Chondrocyte (in vitro differentiated cells): ENCODE measurements at regions not wholly inside any gene's neighbourhood (a gene's known extent, or its start where the extent isn't known, plus 50 kb on each side); places are given as distances from the start of the nearest gene placed in this dataset.

Source experiments
- DNase-seq: peaks from one replicate; pipeline ENCODE4 v3.0.0; 2021; ENCODE audit warnings: mixed read lengths, low spot score
- H3K27ac Mint-ChIP-seq: one replicate; pipeline ENCODE4 v1.8.0; 2021; ENCODE audit warnings: mild to moderate bottlenecking, moderate library complexity, mixed read lengths; ENCODE audit not compliant: unreplicated experiment
- H3K27me3 Mint-ChIP-seq: 2 replicates; pipeline ENCODE4 v1.8.0; 2021; ENCODE audit warnings: low read depth, mixed read lengths
- H3K36me3 Mint-ChIP-seq: 2 replicates; pipeline ENCODE4 v1.8.0; 2021; ENCODE audit warnings: low read depth, mixed read lengths
- H3K4me1 Mint-ChIP-seq: 2 replicates; pipeline ENCODE4 v1.8.0; 2021; ENCODE audit warnings: low read depth, mild to moderate bottlenecking, mixed read lengths
- H3K4me3 Mint-ChIP-seq: one replicate; pipeline ENCODE4 v1.8.0; 2021; ENCODE audit warnings: mild to moderate bottlenecking, moderate library complexity, mixed read lengths; ENCODE audit not compliant: unreplicated experiment
- H3K9me3 Mint-ChIP-seq: 2 replicates; pipeline ENCODE4 v1.8.0; 2021; ENCODE audit warnings: low read depth, mixed read lengths
- TF ChIP-seq, protein P1 (sequence below): fragments of 200-600 bp; sonication (generic); IDR thresholded peaks from 2 replicates; pipeline ENCODE4 v1.5.0; 2021; ENCODE audit warnings: antibody characterized with exemption, mild to moderate bottlenecking, moderate library complexity

- H3K27ac Mint-ChIP-seq, result no peak overlapping the region
- peak; percentile 66 for DNase-seq
- no peaks in the 10 kb centered on the region for H3K4me1 Mint-ChIP-seq
- no peaks in the 10 kb centered on the region for H3K27me3 Mint-ChIP-seq
- no peaks in the 10 kb centered on the region for H3K9me3 Mint-ChIP-seq
- TF ChIP-seq, protein P1, sequence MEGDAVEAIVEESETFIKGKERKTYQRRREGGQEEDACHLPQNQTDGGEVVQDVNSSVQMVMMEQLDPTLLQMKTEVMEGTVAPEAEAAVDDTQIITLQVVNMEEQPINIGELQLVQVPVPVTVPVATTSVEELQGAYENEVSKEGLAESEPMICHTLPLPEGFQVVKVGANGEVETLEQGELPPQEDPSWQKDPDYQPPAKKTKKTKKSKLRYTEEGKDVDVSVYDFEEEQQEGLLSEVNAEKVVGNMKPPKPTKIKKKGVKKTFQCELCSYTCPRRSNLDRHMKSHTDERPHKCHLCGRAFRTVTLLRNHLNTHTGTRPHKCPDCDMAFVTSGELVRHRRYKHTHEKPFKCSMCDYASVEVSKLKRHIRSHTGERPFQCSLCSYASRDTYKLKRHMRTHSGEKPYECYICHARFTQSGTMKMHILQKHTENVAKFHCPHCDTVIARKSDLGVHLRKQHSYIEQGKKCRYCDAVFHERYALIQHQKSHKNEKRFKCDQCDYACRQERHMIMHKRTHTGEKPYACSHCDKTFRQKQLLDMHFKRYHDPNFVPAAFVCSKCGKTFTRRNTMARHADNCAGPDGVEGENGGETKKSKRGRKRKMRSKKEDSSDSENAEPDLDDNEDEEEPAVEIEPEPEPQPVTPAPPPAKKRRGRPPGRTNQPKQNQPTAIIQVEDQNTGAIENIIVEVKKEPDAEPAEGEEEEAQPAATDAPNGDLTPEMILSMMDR, result no peak
- no peaks in the 10 kb centered on the region for H3K36me3 Mint-ChIP-seq
- H3K4me3 Mint-ChIP-seq, result no peak overlapping the region
These were observed 546.0 kb downstream of the ZNF804A start for GRCh38 chr2:185144159-185144919.

- no peak for DNase-seq
- Mint-ChIP-seq H3K36me3 (no peaks in the 10 kb centered on the region), H3K27ac (no peak overlapping the region), H3K4me3 (no peak overlapping the region), H3K4me1 (no peaks in the 10 kb centered on the region), H3K9me3 (no peaks in the 10 kb centered on the region), H3K27me3 (no peaks in the 10 kb centered on the region)
- TF ChIP-seq, protein P1, result no peak
These were observed 547.2 kb downstream of the ZNF804A start for GRCh38 chr2:185145316-185146121.

- TF ChIP-seq, protein P1, result no peak
- no peak overlapping the region for H3K4me3 Mint-ChIP-seq
- no peak for DNase-seq
- no peaks in the 10 kb centered on the region for H3K9me3 Mint-ChIP-seq
- H3K27me3 Mint-ChIP-seq, result peaks cover 2% of the 10 kb centered on the region
- no peak overlapping the region for H3K27ac Mint-ChIP-seq
- H3K36me3 Mint-ChIP-seq, result no peaks in the 10 kb centered on the region
- H3K4me1 Mint-ChIP-seq, result no peaks in the 10 kb centered on the region
These were observed 549.0 kb downstream of the ZNF804A start for GRCh38 chr2:185147361-185147760.

DNA sequence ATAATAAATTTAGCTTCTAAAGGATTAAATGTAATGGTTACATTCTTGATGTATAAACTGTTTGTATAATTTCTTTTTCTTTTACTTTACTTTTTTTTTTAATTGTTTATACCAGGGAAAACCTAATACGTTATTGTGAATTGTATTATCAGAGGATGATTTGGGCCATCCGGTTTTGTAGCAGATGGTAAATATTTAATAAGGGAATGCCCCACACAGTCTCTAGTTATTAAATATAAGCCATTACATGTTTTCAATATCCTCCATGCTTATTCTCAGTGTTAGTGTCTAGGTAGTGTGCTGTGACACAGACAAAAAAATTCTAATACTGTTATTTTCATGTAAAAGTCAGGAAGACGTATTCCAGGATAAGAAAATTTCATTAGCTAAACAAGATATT is 553.9 kb downstream of the ZNF804A start:
- Mint-ChIP-seq H3K9me3 (no peaks in the 10 kb centered on the region), H3K36me3 (no peaks in the 10 kb centered on the region), H3K4me1 (no peaks in the 10 kb centered on the region), H3K4me3 (no peak overlapping the region), H3K27me3 (peaks cover 11% of the 10 kb centered on the region), H3K27ac (no peak overlapping the region)
- TF ChIP-seq, protein P1, result no peak
- DNase-seq, result no peak

- no peak overlapping the region for H3K27ac Mint-ChIP-seq
- no peaks in the 10 kb centered on the region for H3K36me3 Mint-ChIP-seq
- no peaks in the 10 kb centered on the region for H3K4me1 Mint-ChIP-seq
- H3K4me3 Mint-ChIP-seq, result no peak overlapping the region
- TF ChIP-seq, protein P1, result no peak
- H3K9me3 Mint-ChIP-seq, result peaks cover 11% of the 10 kb centered on the region
- H3K27me3 Mint-ChIP-seq, result peaks cover 3% of the 10 kb centered on the region
- DNase-seq, result no peak
These were observed 563.4 kb downstream of the ZNF804A start for GRCh38 chr2:185161701-185162100.
